ENCODE measurements at regions not wholly inside any gene's neighbourhood (a gene's known extent, or its start where the extent isn't known, plus 50 kb on each side); places are given as distances from the start of the nearest gene placed in this dataset.

DNA sequence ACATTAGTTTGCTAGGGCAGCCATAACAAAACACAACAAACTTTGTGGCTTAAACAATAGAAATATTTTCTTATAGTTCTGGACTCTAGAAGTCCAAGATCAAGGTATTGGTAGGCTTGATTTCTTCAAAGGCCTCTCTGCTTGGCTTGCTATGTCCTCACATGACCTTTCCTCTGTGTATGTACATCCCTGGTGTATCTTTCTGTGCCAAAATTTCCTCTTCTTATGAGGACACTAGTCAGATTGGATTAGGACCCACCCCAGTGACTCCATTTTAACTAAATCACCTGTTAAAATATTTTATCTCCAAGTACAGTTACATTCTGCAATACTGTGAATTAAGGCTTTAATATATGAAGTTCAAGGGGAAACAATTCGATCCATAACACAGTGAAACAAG lies 168.9 kb upstream of the CCNH start:
- FAIRE-seq = no peak
- Histone ChIP-seq H3K79me2 (ENCODE audit: control insufficient read depth, insufficient read depth, low read length) (no peaks in the 10 kb centered on the region), H3K4me2 (ENCODE audit: insufficient read depth, low read length) (no peak overlapping the region), H4K20me1 (replicated peaks; ENCODE audit: control insufficient read depth, insufficient read depth, low read length) (no peaks in the 10 kb centered on the region), H3K27me3 (ENCODE audit: control insufficient read depth in 2 of 2, insufficient read depth in 2 of 2, low read length in 2 of 2) (no peaks in the 10 kb centered on the region), H3K27ac (ENCODE audit: extremely low read depth, low read depth, low read length) (no peak overlapping the region), H3K36me3 (ENCODE audit: control insufficient read depth, insufficient read depth, low read length) (no peaks in the 10 kb centered on the region), H3K9me3 (replicated peaks; ENCODE audit: control insufficient read depth, insufficient read depth, low read depth, low read length) (no peaks in the 10 kb centered on the region), H3K4me3 (no peak overlapping the region), H3K9me1 (ENCODE audit: control insufficient read depth, insufficient read depth, low read length) (no peaks in the 10 kb centered on the region), H3K9ac (ENCODE audit: insufficient read depth in 1 of 2, low read depth in 2 of 2, low read length in 2 of 2) (no peak overlapping the region), H2AFZ (ENCODE audit: low read depth, low read length) (no peak overlapping the region), H3K4me1 (replicated peaks in 1 of 2; ENCODE audit: control insufficient read depth in 2 of 2, insufficient read depth in 2 of 2, low read length in 2 of 2) (no peaks in the 10 kb centered on the region)
- WGBS (ENCODE audit: insufficient coverage, low coverage, missing lambda C conversion rate) = 0% methylated on average over 1 of the region's 1 CpG
- no peak for TF ChIP-seq ATF3 (IDR thresholded peaks at IDR 0.05)
- TF ChIP-seq ATF3 (CRISPR knock-in tag; conservative IDR thresholded peaks at IDR 0.05) = no peak
- intact Hi-C loops (cut with micrococcal nuclease) = no loop called here
- DNase-seq (ENCODE audit: extremely low read depth in 1 of 4, low spot score in 3 of 4) = no peak
- ATAC-seq = no peak
- CTCF ChIA-PET (ENCODE audit: low intra/inter-chr PET ratio) = no interaction called here
- POLR2A ChIA-PET = no interaction called here
- in situ Hi-C loops (cut with MboI) = no loop called here
- BruUV-seq (replicated peaks) = no TSS peak

GRCh38 chr5:87579678-87580077 lies 166.9 kb upstream of the CCNH start:
- Histone ChIP-seq H3K36me3 (ENCODE audit: control insufficient read depth, insufficient read depth, low read length) (no peaks in the 10 kb centered on the region), H3K79me2 (ENCODE audit: control insufficient read depth, insufficient read depth, low read length) (no peaks in the 10 kb centered on the region), H3K4me2 (ENCODE audit: insufficient read depth, low read length) (no peak overlapping the region), H3K9me1 (ENCODE audit: control insufficient read depth, insufficient read depth, low read length) (no peaks in the 10 kb centered on the region), H4K20me1 (replicated peaks; ENCODE audit: control insufficient read depth, insufficient read depth, low read length) (no peaks in the 10 kb centered on the region), H2AFZ (ENCODE audit: low read depth, low read length) (no peak overlapping the region), H3K27me3 (ENCODE audit: control insufficient read depth in 2 of 2, insufficient read depth in 2 of 2, low read length in 2 of 2) (no peaks in the 10 kb centered on the region), H3K9me3 (replicated peaks; ENCODE audit: control insufficient read depth, insufficient read depth, low read depth, low read length) (no peaks in the 10 kb centered on the region), H3K9ac (ENCODE audit: insufficient read depth in 1 of 2, low read depth in 2 of 2, low read length in 2 of 2) (no peak overlapping the region), H3K4me1 (replicated peaks in 1 of 2; ENCODE audit: control insufficient read depth in 2 of 2, insufficient read depth in 2 of 2, low read length in 2 of 2) (no peaks in the 10 kb centered on the region), H3K4me3 (no peak overlapping the region), H3K27ac (ENCODE audit: extremely low read depth, low read depth, low read length) (no peak overlapping the region)
- ChIA-PET CTCF (ENCODE audit: low intra/inter-chr PET ratio) (no interaction called here), POLR2A (no interaction called here)
- no TSS peak for BruUV-seq (replicated peaks)
- FAIRE-seq (no peak), ATAC-seq (no peak), DNase-seq (ENCODE audit: extremely low read depth in 1 of 4, low spot score in 3 of 4) (no peak)
- intact Hi-C loops (cut with micrococcal nuclease) = no loop called here
- in situ Hi-C loops (cut with MboI) = no loop called here
- TF ChIP-seq HDAC8 (tag; IDR thresholded peaks at IDR 0.05) (no peak), HDGF (IDR thresholded peaks at IDR 0.05) (no peak), EGR1 (conservative IDR thresholded peaks at IDR 0.05) (no peak), ZNF347 (CRISPR knock-in tag; IDR thresholded peaks at IDR 0.05; ENCODE audit: low read depth) (no peak), HOMEZ (CRISPR knock-in tag; IDR thresholded peaks at IDR 0.05) (no peak), ZBTB5 (IDR thresholded peaks at IDR 0.05) (no peak), ZNF253 (CRISPR knock-in tag; conservative IDR thresholded peaks at IDR 0.05) (no peak), CBFB (CRISPR knock-in tag; IDR thresholded peaks at IDR 0.05) (no peak)

Measured in K562 (cell line).